Stomach (tissue), 8 donors: ENCODE measurements at regions not wholly inside any gene's neighbourhood (a gene's known extent, or its start where the extent isn't known, plus 50 kb on each side); places are given as distances from the start of the nearest gene placed in this dataset.

Experiments
- DNase-seq, 2 donors: peaks; one replicate each; pipeline versions ENCODE4 v3.0.0 to v3.0.0-alpha.2; 2013 to 2019
- H3K27ac ChIP-seq, 5 donors: fragments of 200-600 bp in 4 of 5; sonication (generic) in 4 of 5; one replicate each; pipeline ENCODE4 v1.5.1; 2013 to 2019; ENCODE audit warnings: mild to moderate bottlenecking in 1 of 5, moderate library complexity in 1 of 5
- H3K27me3 ChIP-seq, 3 donors: fragments of 200-600 bp; sonication (generic); one replicate each; pipeline ENCODE4 v1.5.1; 2017 to 2019; ENCODE audit warnings: mixed run types in 1 of 3
- H3K36me3 ChIP-seq, 4 donors: fragments of 200-600 bp; sonication (generic); 1 replicate in 3 of 4; 2 replicates in 1 of 4; pipeline ENCODE4 v1.5.1; 2016 to 2019
- H3K4me1 ChIP-seq, 4 donors: fragments of 200-600 bp; sonication (generic); one replicate each; pipeline ENCODE4 v1.5.1; 2016 to 2019
- H3K4me3 ChIP-seq, 4 donors: fragments of 200-600 bp; sonication (generic) in 3 of 4; one replicate each; pipeline ENCODE4 v1.5.1; 2016 to 2019; ENCODE audit warnings: mild to moderate bottlenecking in 1 of 4
- H3K9me3 ChIP-seq, 4 donors: fragments of 200-600 bp; sonication (generic); one replicate each; pipeline ENCODE4 v1.5.1; 2016 to 2019
- CTCF ChIP-seq, 7 experiments: fragments of 450-650 bp in 4 of 7; fragments of 200-600 bp in 3 of 7; sonication (generic) in 3 of 7; IDR thresholded peaks; one replicate each; pipeline ENCODE4 v1.5.1; 2016 to 2019; ENCODE audit warnings: antibody characterized with exemption in 7 of 7, control low read depth in 2 of 7, mild to moderate bottlenecking in 1 of 7
- EP300 ChIP-seq: sonication (generic); formaldehyde crosslinking; IDR thresholded peaks from one replicate; pipeline ENCODE4 v1.6.1; 2017; ENCODE audit warnings: antibody characterized with exemption
- POLR2A ChIP-seq, 4 donors: fragments of 450-650 bp; IDR thresholded peaks; one replicate each; pipeline ENCODE4 v1.6.1; 2016; ENCODE audit warnings: antibody characterized with exemption in 4 of 4, control low read depth in 2 of 4, mild to moderate bottlenecking in 1 of 4, moderate library complexity in 1 of 4
- POLR2AphosphoS5 ChIP-seq, 3 donors: sonication (generic); formaldehyde crosslinking; IDR thresholded peaks; one replicate each; pipeline ENCODE4 v1.6.1; 2016; ENCODE audit warnings: antibody characterized with exemption in 3 of 3
- WGBS, 5 donors: extraction: QIAGEN DNeasy Blood & Tissue Kit in 3 of 5; methylation state at CpG; one replicate each; pipeline versions ENCODE4 v1.1.5 to v1.1.7; 2013 to 2018; 5-methylcytosine and 5-hydroxymethylcytosine counted together
- intact Hi-C: fragments of 100-400 bp; cut with DNase I; formaldehyde crosslinking; loops from one replicate; pipeline ENCODE4 v1.15.1; 2023; ENCODE audit warnings: low total_unique reads
- donor health status: healthy with polysubstance abuse.
- donor health status: Bipolar disorder and iron deficiency.
- donor health status: healthy.

GRCh38 chr4:120622601-120623000, 299.9 kb downstream of the PRDM5 start:
- Histone ChIP-seq H3K9me3 (no peaks in the 10 kb centered on the region), H3K36me3 (no peaks in the 10 kb centered on the region), H3K4me3 (no peak overlapping the region), H3K4me1 (no peaks in the 10 kb centered on the region), H3K27me3 (no peaks in the 10 kb centered on the region), H3K27ac (no peak overlapping the region)
- no peak for TF ChIP-seq POLR2A (IDR thresholded peaks at IDR 0.05)
- no peak for TF ChIP-seq POLR2AphosphoS5 (IDR thresholded peaks at IDR 0.05)
- no peak for TF ChIP-seq CTCF (IDR thresholded peaks at IDR 0.05)
- no peak for TF ChIP-seq EP300
- no peak for DNase-seq
- intact Hi-C loops: no loop called here

GRCh38 chr4:120617171-120617570, 305.4 kb downstream of the PRDM5 start:
- TF ChIP-seq POLR2A (IDR thresholded peaks at IDR 0.05): no peak
- TF ChIP-seq POLR2AphosphoS5 (IDR thresholded peaks at IDR 0.05): no peak
- no peak for TF ChIP-seq EP300
- no peaks in the 10 kb centered on the region for H3K9me3 ChIP-seq
- H3K27ac ChIP-seq: no peak overlapping the region
- H3K4me1 ChIP-seq: no peaks in the 10 kb centered on the region
- no peak for DNase-seq
- H3K36me3 ChIP-seq: no peaks in the 10 kb centered on the region
- H3K4me3 ChIP-seq: no peak overlapping the region
- no peaks in the 10 kb centered on the region for H3K27me3 ChIP-seq
- intact Hi-C loops: no loop called here

DNA sequence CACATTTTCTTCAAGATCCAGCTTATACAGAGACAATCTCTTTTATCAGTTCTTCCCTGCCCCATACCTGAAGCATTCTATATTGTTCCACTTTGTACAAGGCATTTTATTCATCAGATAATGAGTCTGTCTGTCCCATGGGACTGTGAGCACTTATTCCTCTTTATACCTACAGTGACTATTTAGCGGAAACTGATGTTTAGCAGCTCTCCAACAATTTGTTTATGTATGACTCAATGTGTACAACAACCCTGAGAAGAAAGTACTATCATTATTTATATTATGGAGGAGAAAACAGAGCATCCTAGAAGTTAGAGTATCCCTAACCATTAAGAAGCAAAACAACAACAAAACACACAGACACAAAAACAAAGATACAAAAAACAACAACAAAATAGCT, 306.5 kb downstream of the PRDM5 start:
- WGBS, 5 donors: 62 to 90% (median 77%) methylated on average over 1 of the region's 1 CpG
- DNase-seq: no peak
- Histone ChIP-seq H3K9me3 (no peaks in the 10 kb centered on the region), H3K4me1 (no peaks in the 10 kb centered on the region), H3K4me3 (no peak overlapping the region), H3K36me3 (no peaks in the 10 kb centered on the region), H3K27ac (no peak overlapping the region), H3K27me3 (no peaks in the 10 kb centered on the region)
- TF ChIP-seq EP300: no peak
- TF ChIP-seq CTCF (IDR thresholded peaks at IDR 0.05): no peak
- no peak for TF ChIP-seq POLR2A (IDR thresholded peaks at IDR 0.05)
- TF ChIP-seq POLR2AphosphoS5 (IDR thresholded peaks at IDR 0.05): no peak
- intact Hi-C loops: no loop called here

GRCh38 chr4:120613778-120614177, 308.7 kb downstream of the PRDM5 start:
- no peak overlapping the region for H3K4me3 ChIP-seq
- intact Hi-C loops: no loop called here
- H3K27me3 ChIP-seq: no peaks in the 10 kb centered on the region
- H3K27ac ChIP-seq: no peak overlapping the region
- no peaks in the 10 kb centered on the region for H3K36me3 ChIP-seq
- no peaks in the 10 kb centered on the region for H3K4me1 ChIP-seq
- no peaks in the 10 kb centered on the region for H3K9me3 ChIP-seq
- WGBS, 5 donors: 91 to 100% (median 99%) methylated on average over 1 of the region's 1 CpG
- no peak for TF ChIP-seq CTCF (IDR thresholded peaks at IDR 0.05)
- TF ChIP-seq EP300: no peak
- TF ChIP-seq POLR2AphosphoS5 (IDR thresholded peaks at IDR 0.05): no peak
- no peak for TF ChIP-seq POLR2A (IDR thresholded peaks at IDR 0.05)
- no peak for DNase-seq

DNA sequence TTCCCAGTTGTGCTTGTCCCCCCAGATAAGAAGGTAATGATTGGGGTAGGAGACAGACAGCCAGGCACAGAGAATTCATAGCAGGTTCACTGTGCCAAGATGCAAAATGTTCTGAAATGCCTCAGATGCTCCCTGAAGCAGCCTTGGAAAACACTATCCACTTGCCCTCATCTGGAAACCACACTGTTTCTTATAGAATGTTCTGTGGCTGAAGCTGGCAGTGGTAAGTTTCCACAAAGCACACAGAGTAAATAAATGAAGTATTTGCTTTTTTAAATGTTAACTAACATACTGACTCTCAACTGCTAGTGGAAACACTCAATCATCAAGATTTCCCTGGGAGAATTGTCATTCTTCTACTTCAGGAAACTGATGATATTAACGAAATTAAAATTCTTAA, 311.4 kb downstream of the PRDM5 start:
- 26 to 78% (median 55%) methylated on average over 1 of the region's 1 CpG for WGBS, 5 donors
- DNase-seq: no peak
- Histone ChIP-seq H3K27ac (no peak overlapping the region), H3K4me3 (no peak overlapping the region), H3K36me3 (no peaks in the 10 kb centered on the region), H3K4me1 (no peaks in the 10 kb centered on the region), H3K27me3 (no peaks in the 10 kb centered on the region), H3K9me3 (peaks cover 0 to 13% (median 4%) of the 10 kb centered on the region in 4 donors)
- intact Hi-C loops: no loop called here
- TF ChIP-seq POLR2AphosphoS5 (IDR thresholded peaks at IDR 0.05) (no peak), EP300 (no peak)
